Mammary epithelial cell (primary cell): ENCODE measurements at regions not wholly inside any gene's neighbourhood (a gene's known extent, or its start where the extent isn't known, plus 50 kb on each side); places are given as distances from the start of the nearest gene placed in this dataset.

Source experiments
- CTCF ChIP-seq, 2 donors: IDR thresholded peaks in 1 of 2; conservative IDR thresholded peaks in 1 of 2; 2 replicates each; pipeline ENCODE4 v1.5.1; 2011 to 2012; ENCODE audit warnings: inconsistent platforms in 2 of 2, low read length in 2 of 2, mild to moderate bottlenecking in 2 of 2, control low read depth in 1 of 2, low read depth in 1 of 2; ENCODE audit not compliant: insufficient read depth in 1 of 2; ENCODE audit errors: extremely low read depth in 1 of 2
- EZH2 ChIP-seq: IDR thresholded peaks from 2 replicates; pipeline ENCODE4 v1.6.1; 2012; ENCODE audit warnings: low read length, inconsistent platforms, borderline replicate concordance

- no peak for TF ChIP-seq CTCF (conservative IDR thresholded peaks at IDR 0.05 in 1 of 2, IDR thresholded peaks at IDR 0.05 in 1 of 2; ENCODE audit: extremely low read depth in 1 of 2, insufficient read depth in 1 of 2, low read depth in 1 of 2, low read length in 2 of 2)
- TF ChIP-seq EZH2, result no peak
These were observed 76.1 kb downstream of the SLIT2 start for GRCh38 chr4:20327808-20328207.
